ENCODE measurements at regions not wholly inside any gene's neighbourhood (a gene's known extent, or its start where the extent isn't known, plus 50 kb on each side); places are given as distances from the start of the nearest gene placed in this dataset.
A peak's percentile ranks its signal among the peaks of the same experiment; 100 is the strongest.

GRCh38 chr3:69462826-69463100 lies 76.9 kb upstream of the FRMD4B start:
- DNase-seq (ENCODE audit: missing footprints) = no peak
- intact Hi-C loops (cut with DNase I) = no loop called here
- ATAC-seq = no peak

- ATAC-seq = no peak
- intact Hi-C loops (cut with DNase I) = no loop called here
- DNase-seq (ENCODE audit: missing footprints) = no peak
These were observed 76.3 kb upstream of the FRMD4B start for GRCh38 chr3:69462022-69462825.

- intact Hi-C loops (cut with DNase I) = no loop called here
- DNase-seq (ENCODE audit: missing footprints) (no peak), ATAC-seq (no peak)
These were observed 74.1 kb upstream of the FRMD4B start for GRCh38 chr3:69460034-69460433.

DNA sequence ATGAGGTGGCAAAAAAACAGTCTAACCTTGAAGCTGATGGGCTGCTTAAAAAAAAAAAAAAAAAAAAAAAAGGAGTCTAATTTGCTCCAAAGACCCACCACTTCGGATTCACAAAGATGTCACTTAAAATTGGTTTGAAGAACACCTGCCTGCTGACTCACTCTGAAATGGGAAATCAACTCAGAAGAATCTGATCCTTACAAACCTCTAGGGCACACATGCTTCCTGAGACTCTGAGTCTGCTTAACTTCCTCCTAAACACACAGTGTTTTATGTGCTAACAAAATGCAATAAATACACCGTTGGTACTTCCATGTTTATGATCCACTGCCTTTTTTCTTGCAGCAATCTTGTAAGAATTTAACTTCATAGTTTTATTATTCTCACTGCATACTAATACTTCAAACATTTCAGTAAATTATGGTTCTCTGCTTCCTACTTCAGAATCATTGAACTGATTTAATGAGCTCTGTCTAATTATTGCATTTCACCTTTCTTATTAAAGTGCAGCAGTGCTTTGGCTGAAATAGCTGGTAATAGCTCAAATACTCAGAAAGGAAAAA lies 73.0 kb upstream of the FRMD4B start:
- DNase-seq (ENCODE audit: missing footprints) (no peak), ATAC-seq (no peak)
- intact Hi-C loops (cut with DNase I) = no loop called here

- no peak for ATAC-seq
- DNase-seq (ENCODE audit: missing footprints) = no peak
- intact Hi-C loops (cut with DNase I) = no loop called here
These were observed 70.7 kb upstream of the FRMD4B start for GRCh38 chr3:69456631-69457030.

DNA sequence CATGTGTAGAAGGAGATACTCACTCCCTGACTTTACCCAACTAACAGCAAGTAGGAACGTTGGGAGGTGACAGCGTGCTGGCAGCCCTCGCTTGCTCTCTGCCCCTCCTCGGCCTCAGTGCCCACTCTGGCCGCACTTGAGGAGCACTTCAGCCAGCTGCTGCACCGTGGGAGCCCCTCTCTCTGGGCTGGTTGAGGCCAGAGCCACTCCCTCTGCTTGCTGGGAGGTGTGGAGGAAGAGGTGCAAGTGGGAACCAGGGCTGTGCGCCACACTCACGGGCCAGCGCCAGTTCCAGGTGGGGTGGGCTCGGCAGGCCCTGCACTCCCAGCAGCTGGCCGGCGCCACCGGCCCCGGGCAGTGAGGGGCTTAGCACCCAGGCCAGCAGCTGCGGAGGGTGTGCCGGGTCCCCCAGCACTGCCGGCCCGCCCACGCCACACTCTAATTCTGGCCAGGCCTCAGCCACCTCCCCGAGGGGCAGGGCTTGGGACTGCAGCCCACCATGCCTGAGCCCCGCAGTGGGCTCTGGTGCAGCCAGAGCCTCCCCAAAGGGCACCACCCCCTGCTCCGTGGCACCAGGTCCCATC lies 68.4 kb upstream of the FRMD4B start:
- DNase-seq (ENCODE audit: missing footprints) = no peak
- no peak for ATAC-seq
- intact Hi-C loops (cut with DNase I) = no loop called here

DNA sequence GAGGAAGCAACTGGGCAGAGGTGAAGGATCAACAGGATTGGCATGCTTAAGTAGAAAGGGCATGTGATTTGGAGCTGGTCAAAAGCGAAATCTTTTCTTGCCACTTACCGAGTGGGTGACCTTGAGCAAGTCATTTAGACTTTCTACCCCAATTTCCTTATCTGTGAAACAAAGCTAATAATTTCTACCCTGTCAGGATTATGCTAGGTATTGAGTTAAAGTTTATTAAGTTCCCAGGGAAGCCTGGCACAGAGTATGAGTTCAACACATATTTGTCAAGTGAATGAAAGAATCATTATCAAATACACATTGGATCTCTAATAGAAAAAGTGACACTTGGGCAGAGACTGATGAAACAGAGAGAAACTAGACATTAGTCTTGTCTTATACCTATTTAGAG lies 66.4 kb upstream of the FRMD4B start:
- DNase-seq (ENCODE audit: missing footprints) = no peak
- intact Hi-C loops (cut with DNase I) = no loop called here

DNA sequence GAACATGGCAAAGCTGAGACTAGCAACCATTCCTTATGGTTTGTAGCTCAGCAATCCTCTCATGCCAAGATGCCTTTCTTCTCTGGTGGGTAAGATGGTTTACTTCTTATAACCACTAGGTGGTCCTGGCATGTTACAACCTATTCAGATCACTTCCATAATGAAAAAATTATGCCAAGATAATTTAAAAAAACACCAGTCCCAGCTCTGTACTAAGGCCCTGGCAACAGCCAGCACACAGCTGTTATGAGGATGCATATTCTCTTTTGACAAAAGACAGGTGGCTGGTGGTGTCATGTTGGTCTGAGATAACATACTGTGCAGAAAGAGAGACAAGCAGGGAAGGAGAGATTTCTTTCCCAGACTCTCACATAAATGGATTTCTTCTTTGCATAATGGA lies 65.7 kb upstream of the FRMD4B start:
- DNase-seq (ENCODE audit: missing footprints) (no peak), ATAC-seq (peak; percentile 47)
- intact Hi-C loops (cut with DNase I) = no loop called here

More for the DNA sequence above, 66.4 kb upstream of the FRMD4B start:
- no peak for ATAC-seq

- ATAC-seq (no peak), DNase-seq (ENCODE audit: missing footprints) (no peak)
- intact Hi-C loops (cut with DNase I) = loop anchor here (5.0 kb wide), 1 partner anchor 213 kb away; no protein-coding TSS in a partner anchor
These were observed 63.0 kb upstream of the FRMD4B start for GRCh38 chr3:69448877-69449276.

DNA sequence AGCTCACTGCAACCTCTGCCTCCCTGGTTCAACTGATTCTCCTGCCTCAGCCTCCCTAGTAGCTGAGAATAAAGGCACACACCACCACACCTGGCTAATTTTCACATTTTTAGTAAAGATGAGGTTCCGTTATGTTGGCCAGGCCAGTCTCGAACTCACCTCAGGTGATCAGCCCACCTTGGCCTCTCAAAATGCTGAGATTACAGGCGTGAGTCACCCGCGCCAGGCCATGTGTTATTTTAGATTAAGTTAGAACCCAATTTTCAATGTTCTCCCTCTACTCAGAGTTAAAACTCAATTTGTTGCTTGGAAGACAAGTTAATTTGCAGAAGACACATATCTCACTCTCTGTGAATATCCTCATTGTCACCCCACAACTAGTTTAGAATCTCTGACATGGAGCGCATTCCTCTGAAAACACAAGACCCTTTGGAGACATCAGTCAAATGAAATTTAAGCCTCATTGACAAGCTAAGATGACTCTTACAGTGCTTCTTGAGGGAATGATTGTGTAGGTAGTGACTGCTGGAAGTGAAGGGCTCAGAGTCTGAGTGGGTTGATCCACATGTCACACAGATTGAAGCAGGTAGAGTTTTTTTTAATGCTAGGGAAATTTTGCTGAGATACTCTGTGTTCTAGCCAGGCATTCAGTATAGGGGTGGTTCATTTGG lies 60.6 kb upstream of the FRMD4B start:
- DNase-seq (ENCODE audit: missing footprints) = no peak
- ATAC-seq = no peak
- intact Hi-C loops (cut with DNase I) = loop anchor here (5.0 kb wide), 1 partner anchor 216 kb away; no protein-coding TSS in a partner anchor

GRCh38 chr3:69445498-69445897 lies 59.6 kb upstream of the FRMD4B start:
- intact Hi-C loops (cut with DNase I) = loop anchor here (5.0 kb wide), 1 partner anchor 217 kb away; no protein-coding TSS in a partner anchor
- DNase-seq (ENCODE audit: missing footprints) (no peak), ATAC-seq (no peak)

GRCh38 chr3:69445024-69445423 lies 59.1 kb upstream of the FRMD4B start:
- no peak for ATAC-seq
- intact Hi-C loops (cut with DNase I) = loop anchor here (5.0 kb wide), 1 partner anchor 217 kb away; no protein-coding TSS in a partner anchor
- no peak for DNase-seq (ENCODE audit: missing footprints)

- DNase-seq (ENCODE audit: missing footprints) (no peak), ATAC-seq (no peak)
- intact Hi-C loops (cut with DNase I) = no loop called here
These were observed 57.6 kb upstream of the FRMD4B start for GRCh38 chr3:69443457-69443920.

- intact Hi-C loops (cut with DNase I) = no loop called here
- no peak for ATAC-seq
- no peak for DNase-seq (ENCODE audit: missing footprints)
These were observed 57.0 kb upstream of the FRMD4B start for GRCh38 chr3:69442771-69443311.

- DNase-seq (ENCODE audit: missing footprints) (no peak), ATAC-seq (no peak)
- intact Hi-C loops (cut with DNase I) = no loop called here
These were observed 55.8 kb upstream of the FRMD4B start for GRCh38 chr3:69441732-69442131.

DNA sequence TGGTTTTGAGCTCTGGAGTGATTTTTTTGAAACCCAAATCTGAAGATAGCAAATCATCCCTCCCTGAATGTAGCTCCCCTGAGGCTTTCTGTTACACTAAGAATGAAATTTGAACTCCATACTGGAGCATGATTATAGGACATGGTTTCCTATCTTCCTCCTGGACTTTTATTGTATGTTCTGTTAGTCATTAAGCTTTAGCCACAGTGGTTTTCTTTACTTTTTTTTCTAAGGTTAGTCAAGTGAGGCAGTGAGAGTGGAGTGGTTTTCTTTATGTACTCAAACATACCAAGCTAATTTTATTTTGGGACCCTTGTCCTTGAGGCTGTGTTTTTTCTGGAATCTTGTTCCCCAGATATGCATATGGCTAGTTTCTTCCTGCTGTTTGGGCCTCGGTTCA lies 55.2 kb upstream of the FRMD4B start:
- intact Hi-C loops (cut with DNase I) = no loop called here
- ATAC-seq = no peak

GRCh38 chr3:69439643-69440270 lies 53.9 kb upstream of the FRMD4B start:
- intact Hi-C loops (cut with DNase I) = loop anchor here (5.0 kb wide), 1 partner anchor 98 kb away; no protein-coding TSS in a partner anchor
- DNase-seq (ENCODE audit: missing footprints) (no peak), ATAC-seq (peak; percentile 43)

More for the DNA sequence above, 55.2 kb upstream of the FRMD4B start:
- no peak for DNase-seq (ENCODE audit: missing footprints)

- ATAC-seq (no peak), DNase-seq (ENCODE audit: missing footprints) (no peak)
- intact Hi-C loops (cut with DNase I) = loop anchor here (5.0 kb wide), 1 partner anchor 99 kb away; no protein-coding TSS in a partner anchor
These were observed 52.6 kb upstream of the FRMD4B start for GRCh38 chr3:69438476-69438875.

Data from Right ventricle myocardium inferior (tissue), 1 donor.